ENCODE measurements at regions not wholly inside any gene's neighbourhood (a gene's known extent, or its start where the extent isn't known, plus 50 kb on each side); places are given as distances from the start of the nearest gene placed in this dataset.
A peak's percentile ranks its signal among the peaks of the same experiment; 100 is the strongest.
"Not testable (repeated sequence)": the region's sequence is repeated elsewhere in the genome, so short reads cannot be mapped to it uniquely, and the experiment has no call there.

GRCh38 chr22:22117864-22118544, 126.6 kb upstream of the VPREB1 start:
- not testable (repeated sequence) for DNase-seq

GRCh38 chr22:22116997-22117770, 127.4 kb upstream of the VPREB1 start:
- DNase-seq = not testable (repeated sequence)

GRCh38 chr22:22113701-22114100, 130.9 kb upstream of the VPREB1 start:
- DNase-seq = no peak

- no peak for DNase-seq
Measured at GRCh38 chr22:22112533-22113294, 130.1 kb upstream of the TOP3B start.

- DNase-seq = no peak
Measured at GRCh38 chr22:22111983-22112382, 129.4 kb upstream of the TOP3B start.

GRCh38 chr22:22111267-22111751, 128.7 kb upstream of the TOP3B start:
- peak; percentile 69 for DNase-seq

- peak; percentile 58 for DNase-seq
Measured at GRCh38 chr22:22110548-22111266, 128.1 kb upstream of the TOP3B start.

- no peak for DNase-seq
Measured at GRCh38 chr22:22109693-22110466, 127.3 kb upstream of the TOP3B start.

- DNase-seq = no peak
Measured at GRCh38 chr22:22106855-22107254, 124.3 kb upstream of the TOP3B start.

- no peak for DNase-seq
Measured at GRCh38 chr22:22105364-22105763, 122.8 kb upstream of the TOP3B start.

GRCh38 chr22:22103078-22103875, 120.7 kb upstream of the TOP3B start:
- peak; percentile 11 for DNase-seq

GRCh38 chr22:22099833-22100812, 117.5 kb upstream of the TOP3B start:
- peak; percentile 2 for DNase-seq

GRCh38 chr22:22099194-22099486, 116.6 kb upstream of the TOP3B start:
- no peak for DNase-seq

- no peak for DNase-seq
Measured at GRCh38 chr22:22098457-22099193, 116.0 kb upstream of the TOP3B start.

GRCh38 chr22:22097727-22098228, 115.2 kb upstream of the TOP3B start:
- DNase-seq = no peak

- DNase-seq = no peak
Measured at GRCh38 chr22:22094921-22095320, 112.3 kb upstream of the TOP3B start.

GRCh38 chr22:22094514-22094913, 111.9 kb upstream of the TOP3B start:
- DNase-seq = no peak

GRCh38 chr22:22093743-22094142, 111.2 kb upstream of the TOP3B start:
- DNase-seq = no peak

- DNase-seq = no peak
Measured at GRCh38 chr22:22092974-22093373, 110.4 kb upstream of the TOP3B start.

Measured in HCEC 1CT (cell line).